OCI-LY1 (cell line): ENCODE measurements at regions not wholly inside any gene's neighbourhood (a gene's known extent, or its start where the extent isn't known, plus 50 kb on each side); places are given as distances from the start of the nearest gene placed in this dataset.
"Not testable (repeated sequence)": the region's sequence is repeated elsewhere in the genome, so short reads cannot be mapped to it uniquely, and the experiment has no call there.

Experiments
- H2AFZ ChIP-seq: fragments of 200-600 bp; sonication (generic), shearing (Covaris generic); 2 replicates; pipeline ENCODE4 v1.6.0; 2014; ENCODE audit warnings: antibody characterized with exemption, mild to moderate bottlenecking, low read length
- H3F3A ChIP-seq: fragments of 200-600 bp; sonication (generic), shearing (Covaris generic); 2 replicates; pipeline ENCODE4 v1.6.0; 2014; ENCODE audit warnings: mild to moderate bottlenecking, antibody characterized with exemption, low read length, moderate library complexity; ENCODE audit not compliant: insufficient read depth
- H3K27ac ChIP-seq: fragments of 200-600 bp; sonication (generic); 2 replicates; pipeline ENCODE4 v1.5.1; 2014; ENCODE audit warnings: low read length, mixed run types, mild to moderate bottlenecking, low read depth; ENCODE audit not compliant: poor library complexity, severe bottlenecking
- H3K27me3 ChIP-seq: fragments of 200-600 bp; sonication (generic); 2 replicates; pipeline ENCODE4 v1.6.0; 2014; ENCODE audit warnings: antibody characterized with exemption, mild to moderate bottlenecking, low read length, moderate library complexity; ENCODE audit not compliant: insufficient read depth
- H3K36me3 ChIP-seq: fragments of 200-600 bp; sonication (generic); 2 replicates; pipeline ENCODE4 v1.6.1; 2014; ENCODE audit warnings: mild to moderate bottlenecking, antibody characterized with exemption, low read length, moderate library complexity, mixed read lengths; ENCODE audit not compliant: insufficient read depth
- H3K4me1 ChIP-seq: fragments of 200-600 bp; sonication (generic); 2 replicates; pipeline ENCODE4 v1.5.1; 2014; ENCODE audit warnings: mild to moderate bottlenecking, low read length, moderate library complexity; ENCODE audit not compliant: insufficient read depth, severe bottlenecking
- H3K4me2 ChIP-seq: fragments of 200-600 bp; sonication (generic), shearing (Covaris generic); 2 replicates; pipeline ENCODE4 v1.6.1; 2014; ENCODE audit warnings: low read length
- H3K4me3 ChIP-seq: fragments of 200-600 bp; sonication (generic); 2 replicates; pipeline ENCODE4 v1.5.1; 2014; ENCODE audit warnings: low read length, low read depth, mild to moderate bottlenecking, mixed read lengths; ENCODE audit not compliant: poor library complexity, severe bottlenecking
- H3K79me2 ChIP-seq: fragments of 200-600 bp; shearing (Covaris generic); 2 replicates; pipeline ENCODE4 v1.6.1; 2016; ENCODE audit warnings: mixed run types, low read length, mixed read lengths; ENCODE audit not compliant: insufficient read depth
- H3K9ac ChIP-seq: fragments of 200-600 bp; sonication (generic), shearing (Covaris generic); 2 replicates; pipeline ENCODE4 v1.6.1; 2014; ENCODE audit warnings: mild to moderate bottlenecking, low read length, mixed read lengths
- H3K9me2 ChIP-seq: fragments of 200-600 bp; sonication (generic), shearing (Covaris generic); 2 replicates; pipeline ENCODE4 v1.6.1; 2014; ENCODE audit warnings: low read depth, mild to moderate bottlenecking, low read length, mixed read lengths
- H3K9me3 ChIP-seq: fragments of 200-600 bp; shearing (Covaris generic); 2 replicates; pipeline ENCODE4 v1.6.1; 2014; ENCODE audit warnings: low read length, mixed read lengths
- H4K20me1 ChIP-seq: fragments of 200-600 bp; sonication (generic), shearing (Covaris generic); 2 replicates; pipeline ENCODE4 v1.6.0; 2016; ENCODE audit warnings: mild to moderate bottlenecking, low read length; ENCODE audit not compliant: insufficient read depth
- CTCF ChIP-seq: fragments of 200-600 bp; sonication (generic), shearing (Covaris generic); IDR thresholded peaks from 2 replicates; pipeline ENCODE4 v1.5.1; 2017; ENCODE audit warnings: mild to moderate bottlenecking, antibody characterized with exemption, low read length, moderate library complexity, mixed read lengths
- EZH2 ChIP-seq: fragments of 200-600 bp; sonication (generic), shearing (Covaris generic); IDR thresholded peaks from 2 replicates; pipeline ENCODE4 v1.8.0; 2017; ENCODE audit warnings: borderline replicate concordance, mixed run types, mild to moderate bottlenecking, antibody characterized with exemption, low read length, moderate library complexity, mixed read lengths

GRCh38 chr3:6491768-6492167 lies 369.1 kb upstream of the GRM7 start:
- no peaks in the 10 kb centered on the region for H3K36me3 ChIP-seq
- no peaks in the 10 kb centered on the region for H3K79me2 ChIP-seq
- no peaks in the 10 kb centered on the region for H3K9me2 ChIP-seq
- H2AFZ ChIP-seq = no peak overlapping the region
- no peak overlapping the region for H3K4me2 ChIP-seq
- H3K27me3 ChIP-seq = no peaks in the 10 kb centered on the region
- H3K9ac ChIP-seq = no peak overlapping the region
- H3K4me1 ChIP-seq = no peaks in the 10 kb centered on the region
- no peaks in the 10 kb centered on the region for H4K20me1 ChIP-seq
- no peak for TF ChIP-seq CTCF
- TF ChIP-seq EZH2 = no peak
- H3K9me3 ChIP-seq = no peaks in the 10 kb centered on the region
- no peaks in the 10 kb centered on the region for H3F3A ChIP-seq
- no peak overlapping the region for H3K4me3 ChIP-seq
- no peak overlapping the region for H3K27ac ChIP-seq

GRCh38 chr3:6492306-6492705 lies 368.6 kb upstream of the GRM7 start:
- Histone ChIP-seq H3K4me2 (no peak overlapping the region), H3K9me3 (no peaks in the 10 kb centered on the region), H3K36me3 (no peaks in the 10 kb centered on the region), H3K27ac (no peak overlapping the region), H3K9me2 (no peaks in the 10 kb centered on the region), H3K79me2 (no peaks in the 10 kb centered on the region), H2AFZ (no peak overlapping the region), H3F3A (no peaks in the 10 kb centered on the region), H3K27me3 (no peaks in the 10 kb centered on the region), H3K9ac (no peak overlapping the region), H4K20me1 (no peaks in the 10 kb centered on the region), H3K4me1 (no peaks in the 10 kb centered on the region), H3K4me3 (no peak overlapping the region)
- no peak for TF ChIP-seq CTCF
- no peak for TF ChIP-seq EZH2

GRCh38 chr3:6498944-6499343 lies 362.0 kb upstream of the GRM7 start:
- not testable (repeated sequence) for H3K4me3 ChIP-seq, H3K27me3 ChIP-seq, H3K9ac ChIP-seq, H3F3A ChIP-seq, H3K4me1 ChIP-seq, H3K9me3 ChIP-seq, H3K27ac ChIP-seq, H4K20me1 ChIP-seq, H3K9me2 ChIP-seq, H3K4me2 ChIP-seq, H2AFZ ChIP-seq, H3K79me2 ChIP-seq, H3K36me3 ChIP-seq

GRCh38 chr3:6504347-6504746 lies 356.6 kb upstream of the GRM7 start:
- Histone ChIP-seq H3K27me3 (no peaks in the 10 kb centered on the region), H3K79me2 (no peaks in the 10 kb centered on the region), H3K27ac (no peak overlapping the region), H3K9me3 (no peaks in the 10 kb centered on the region), H2AFZ (no peak overlapping the region), H4K20me1 (no peaks in the 10 kb centered on the region), H3K9ac (no peak overlapping the region), H3K9me2 (no peaks in the 10 kb centered on the region), H3K4me1 (no peaks in the 10 kb centered on the region), H3K4me3 (no peak overlapping the region), H3F3A (no peaks in the 10 kb centered on the region), H3K36me3 (no peaks in the 10 kb centered on the region), H3K4me2 (no peak overlapping the region)
- no peak for TF ChIP-seq CTCF
- no peak for TF ChIP-seq EZH2
